CD4-positive, alpha-beta T cell (primary cell): ENCODE measurements at regions not wholly inside any gene's neighbourhood (a gene's known extent, or its start where the extent isn't known, plus 50 kb on each side); places are given as distances from the start of the nearest gene placed in this dataset.

ENCODE experiments used
- ATAC-seq: fragments of 200-7000 bp; cut with Tn5 transposase; one replicate; pipeline ENCODE4 v1.10.0; 2022; ENCODE audit warnings: mild to moderate bottlenecking; ENCODE audit not compliant: poor library complexity
- CTCF ChIA-PET: fragments of 350-600 bp; sonication (Branson Sonifier 250); formaldehyde crosslinking; loops from one replicate; lab custom pipeline; 2021; ENCODE audit warnings: antibody characterized with exemption, inconsistent platforms; lab: Charles Lee
- POLR2A ChIA-PET: fragments of 350-600 bp; sonication (Branson Sonifier 250); formaldehyde crosslinking; loops from one replicate; lab custom pipeline; 2021; ENCODE audit warnings: antibody characterized with exemption, inconsistent platforms; lab: Charles Lee
- DNase-seq, 14 experiments: peaks; one replicate each; pipeline ENCODE4 v3.0.0-alpha.2; 2013 to 2020; ENCODE audit warnings: mixed read lengths in 2 of 14
- H3K27ac ChIP-seq, 2 donors: one replicate each; pipeline versions ENCODE4 v1.5.1 to v1.7.0; 2013; ENCODE audit warnings: low read length in 2 of 2, low read depth in 1 of 2, mild to moderate bottlenecking in 1 of 2
- H3K27me3 ChIP-seq, 2 experiments: 1 replicate in 1 of 2; 2 replicates in 1 of 2; pipeline versions ENCODE4 v1.6.1 to v1.7.0; 2013; ENCODE audit warnings: low read length in 2 of 2, control low read depth in 1 of 2, mild to moderate bottlenecking in 1 of 2, moderate library complexity in 1 of 2; ENCODE audit not compliant: insufficient read depth in 2 of 2, control insufficient read depth in 1 of 2
- H3K36me3 ChIP-seq: one replicate; pipeline ENCODE4 v1.6.1; 2013; ENCODE audit warnings: low read length, control low read depth; ENCODE audit not compliant: insufficient read depth
- H3K4me1 ChIP-seq: one replicate; pipeline ENCODE4 v1.6.1; 2013; ENCODE audit warnings: low read length, control low read depth; ENCODE audit not compliant: insufficient read depth
- H3K4me3 ChIP-seq: one replicate; pipeline ENCODE4 v1.5.1; 2013; ENCODE audit warnings: mild to moderate bottlenecking, low read length, moderate library complexity
- H3K9me3 ChIP-seq, 2 experiments: 1 replicate in 1 of 2; 2 replicates in 1 of 2; pipeline versions ENCODE4 v1.6.1 to v1.7.0; 2013; ENCODE audit warnings: low read length in 2 of 2, mild to moderate bottlenecking in 2 of 2, control low read depth in 1 of 2, moderate library complexity in 1 of 2; ENCODE audit not compliant: control insufficient read depth in 1 of 2, insufficient read depth in 1 of 2
- H3K27ac Mint-ChIP-seq: one replicate; pipeline ENCODE4 v1.8.0; 2020; ENCODE audit warnings: mixed read lengths
- H3K27me3 Mint-ChIP-seq: one replicate; pipeline ENCODE4 v1.8.0; 2021; ENCODE audit warnings: mixed read lengths
- H3K36me3 Mint-ChIP-seq: one replicate; pipeline ENCODE4 v1.8.0; 2021; ENCODE audit warnings: low read depth, mixed read lengths
- H3K4me1 Mint-ChIP-seq: one replicate; pipeline ENCODE4 v1.8.0; 2021; ENCODE audit warnings: low read depth, mixed read lengths
- H3K4me3 Mint-ChIP-seq: one replicate; pipeline ENCODE4 v1.8.0; 2020; ENCODE audit warnings: mild to moderate bottlenecking, mixed read lengths
- H3K9me3 Mint-ChIP-seq: one replicate; pipeline ENCODE4 v1.8.0; 2020; ENCODE audit warnings: mixed read lengths
- intact Hi-C, 2 experiments: fragments of 100-400 bp; cut with DNase I in 1 of 2; cut with micrococcal nuclease in 1 of 2; formaldehyde crosslinking; loops; one replicate each; pipeline versions ENCODE4 v1.15.1 to v1.9.0; 2023 to 2025; cut with DNase I, micrococcal nuclease
- TF ChIP-seq, protein P1 (sequence below): fragments of 200-600 bp; IDR thresholded peaks from one replicate; pipeline ENCODE4 v1.8.0; 2022; ENCODE audit warnings: antibody characterized with exemption, mild to moderate bottlenecking

DNA sequence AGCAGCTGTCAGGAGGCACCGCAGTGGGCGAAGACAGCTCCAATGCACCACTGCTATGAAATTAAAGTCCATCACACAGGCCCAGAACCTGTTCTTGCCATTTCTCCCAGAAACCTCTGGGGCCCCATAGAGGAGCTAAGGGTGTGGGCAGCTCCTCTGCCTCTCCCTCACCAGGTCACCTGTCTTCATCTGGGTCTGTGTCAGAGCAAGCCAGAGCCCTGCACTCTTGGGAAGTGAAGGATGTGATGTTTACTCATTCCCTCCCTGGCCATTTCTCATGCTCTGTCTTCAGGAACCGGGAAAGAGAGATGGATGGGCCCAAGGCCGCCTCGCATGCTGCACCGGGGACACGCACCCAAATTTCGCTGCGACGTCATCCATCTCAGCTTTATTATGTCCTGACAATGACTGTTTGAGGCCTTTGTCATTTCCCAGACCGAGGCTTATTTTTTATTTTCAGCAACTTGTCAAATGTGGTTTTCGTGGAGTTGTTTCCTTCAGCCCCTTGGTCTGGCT, 216.1 kb downstream of the NPHP4 start:
- Histone ChIP-seq H3K9me3 (peaks cover 0 to 8% of the 10 kb centered on the region in 2 experiments), H3K4me3 (no peak overlapping the region), H3K27ac (no peak overlapping the region), H3K27me3 (no peaks in the 10 kb centered on the region), H3K4me1 (no peaks in the 10 kb centered on the region), H3K36me3 (no peaks in the 10 kb centered on the region)
- peaks cover 4% of the 10 kb centered on the region for H3K9me3 Mint-ChIP-seq
- H3K36me3 Mint-ChIP-seq = no peaks in the 10 kb centered on the region
- peaks cover 3% of the 10 kb centered on the region for H3K27me3 Mint-ChIP-seq
- no peak for ATAC-seq
- H3K4me1 Mint-ChIP-seq = no peaks in the 10 kb centered on the region
- H3K4me3 Mint-ChIP-seq = no peak overlapping the region
- ChIA-PET CTCF (no interaction called here), POLR2A (no interaction called here)
- intact Hi-C loops = no loop called here
- H3K27ac Mint-ChIP-seq = no peak overlapping the region
- TF ChIP-seq, protein P1, sequence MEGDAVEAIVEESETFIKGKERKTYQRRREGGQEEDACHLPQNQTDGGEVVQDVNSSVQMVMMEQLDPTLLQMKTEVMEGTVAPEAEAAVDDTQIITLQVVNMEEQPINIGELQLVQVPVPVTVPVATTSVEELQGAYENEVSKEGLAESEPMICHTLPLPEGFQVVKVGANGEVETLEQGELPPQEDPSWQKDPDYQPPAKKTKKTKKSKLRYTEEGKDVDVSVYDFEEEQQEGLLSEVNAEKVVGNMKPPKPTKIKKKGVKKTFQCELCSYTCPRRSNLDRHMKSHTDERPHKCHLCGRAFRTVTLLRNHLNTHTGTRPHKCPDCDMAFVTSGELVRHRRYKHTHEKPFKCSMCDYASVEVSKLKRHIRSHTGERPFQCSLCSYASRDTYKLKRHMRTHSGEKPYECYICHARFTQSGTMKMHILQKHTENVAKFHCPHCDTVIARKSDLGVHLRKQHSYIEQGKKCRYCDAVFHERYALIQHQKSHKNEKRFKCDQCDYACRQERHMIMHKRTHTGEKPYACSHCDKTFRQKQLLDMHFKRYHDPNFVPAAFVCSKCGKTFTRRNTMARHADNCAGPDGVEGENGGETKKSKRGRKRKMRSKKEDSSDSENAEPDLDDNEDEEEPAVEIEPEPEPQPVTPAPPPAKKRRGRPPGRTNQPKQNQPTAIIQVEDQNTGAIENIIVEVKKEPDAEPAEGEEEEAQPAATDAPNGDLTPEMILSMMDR = no peak
- DNase-seq = no peak

DNA sequence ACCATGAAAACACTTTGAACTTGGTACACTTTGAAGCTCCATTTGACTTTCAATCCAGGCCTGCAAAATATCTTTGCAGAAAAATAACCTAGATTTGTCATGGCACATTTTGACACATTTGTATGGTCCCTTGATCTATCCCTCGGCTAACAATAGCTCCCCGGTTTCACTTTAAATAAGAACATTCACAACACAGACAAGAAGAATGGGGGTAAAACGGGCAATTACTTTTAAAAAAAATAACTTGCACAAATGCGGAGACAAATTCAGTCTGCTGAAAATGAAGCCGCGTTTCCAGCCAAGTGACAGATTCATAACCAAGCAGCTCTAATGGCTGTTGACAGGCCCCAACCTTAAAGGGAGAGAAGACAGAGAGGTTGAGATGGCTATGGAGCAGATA, 218.2 kb downstream of the NPHP4 start:
- POLR2A ChIA-PET = no interaction called here
- H3K36me3 Mint-ChIP-seq = no peaks in the 10 kb centered on the region
- TF ChIP-seq, protein P1 = no peak
- peaks cover 1 to 12% of the 10 kb centered on the region in 2 experiments for H3K27me3 ChIP-seq
- H3K9me3 ChIP-seq = no peaks in the 10 kb centered on the region
- H3K9me3 Mint-ChIP-seq = peaks cover 4% of the 10 kb centered on the region
- H3K4me3 ChIP-seq = no peak overlapping the region
- no peaks in the 10 kb centered on the region for H3K36me3 ChIP-seq
- no peak overlapping the region for H3K27ac ChIP-seq
- no peaks in the 10 kb centered on the region for H3K4me1 Mint-ChIP-seq
- H3K27me3 Mint-ChIP-seq = peaks cover 11% of the 10 kb centered on the region
- no peaks in the 10 kb centered on the region for H3K4me1 ChIP-seq
- intact Hi-C loops = no loop called here
- ATAC-seq (no peak), DNase-seq (no peak)
- no peak overlapping the region for H3K27ac Mint-ChIP-seq
- CTCF ChIA-PET = no interaction called here
- no peak overlapping the region for H3K4me3 Mint-ChIP-seq

DNA sequence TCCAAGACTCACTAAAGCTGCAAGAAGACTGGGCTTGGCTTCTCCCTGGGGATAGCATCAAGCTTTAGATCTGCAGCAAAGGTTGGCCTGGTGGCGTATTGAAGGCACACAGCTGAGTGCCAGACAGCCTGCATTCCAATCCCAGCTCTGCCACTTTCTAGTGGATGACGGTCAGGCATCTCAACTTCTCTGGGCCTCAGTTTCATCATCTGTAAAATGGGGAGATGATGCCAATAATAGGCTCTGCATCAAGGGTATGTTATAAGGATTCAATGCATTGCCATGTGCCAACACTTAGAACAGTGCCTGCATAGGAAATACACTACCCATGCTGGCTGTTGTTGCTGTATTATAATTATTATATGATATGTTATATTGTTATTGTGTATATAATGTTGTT, 220.4 kb downstream of the NPHP4 start:
- H3K27ac ChIP-seq = no peak overlapping the region
- ATAC-seq = no peak
- intact Hi-C loops = no loop called here
- no peak overlapping the region for H3K4me3 ChIP-seq
- TF ChIP-seq, protein P1 = no peak
- H3K4me1 Mint-ChIP-seq = no peaks in the 10 kb centered on the region
- H3K27me3 ChIP-seq = peaks cover 7 to 15% of the 10 kb centered on the region in 2 experiments
- no peak for DNase-seq
- no peaks in the 10 kb centered on the region for H3K9me3 ChIP-seq
- peaks cover 31% of the 10 kb centered on the region for H3K27me3 Mint-ChIP-seq
- no peak overlapping the region for H3K27ac Mint-ChIP-seq
- no peaks in the 10 kb centered on the region for H3K4me1 ChIP-seq
- H3K4me3 Mint-ChIP-seq = no peak overlapping the region
- H3K36me3 ChIP-seq = no peaks in the 10 kb centered on the region
- H3K9me3 Mint-ChIP-seq = no peaks in the 10 kb centered on the region
- no peaks in the 10 kb centered on the region for H3K36me3 Mint-ChIP-seq
- ChIA-PET POLR2A (no interaction called here), CTCF (no interaction called here)
